IPS-20b (cell line): ENCODE measurements at regions not wholly inside any gene's neighbourhood (a gene's known extent, or its start where the extent isn't known, plus 50 kb on each side); places are given as distances from the start of the nearest gene placed in this dataset.

Experiments used
- H3K27ac ChIP-seq: one replicate; pipeline ENCODE4 v1.5.1; 2013; ENCODE audit warnings: low read length
- H3K27me3 ChIP-seq: 2 replicates; pipeline ENCODE4 v1.6.1; 2013; ENCODE audit warnings: mild to moderate bottlenecking, low read length, inconsistent platforms; ENCODE audit not compliant: insufficient read depth
- H3K36me3 ChIP-seq: 2 replicates; pipeline ENCODE4 v1.6.1; 2013; ENCODE audit warnings: low read depth, mild to moderate bottlenecking, inconsistent platforms, low read length, moderate library complexity; ENCODE audit not compliant: insufficient read depth
- H3K4me1 ChIP-seq: 2 replicates; pipeline ENCODE4 v1.6.1; 2013; ENCODE audit warnings: mild to moderate bottlenecking, control low read depth, inconsistent platforms, low read length, moderate library complexity; ENCODE audit not compliant: insufficient read depth
- H3K4me3 ChIP-seq: 2 replicates; pipeline ENCODE4 v1.5.1; 2013; ENCODE audit warnings: mild to moderate bottlenecking, low read length, inconsistent platforms
- H3K9ac ChIP-seq: 2 replicates; pipeline ENCODE4 v1.6.1; 2013; ENCODE audit warnings: low read depth, mild to moderate bottlenecking, inconsistent platforms, low read length, moderate library complexity
- H3K9me3 ChIP-seq: 2 replicates; pipeline ENCODE4 v1.6.1; 2013; ENCODE audit warnings: mild to moderate bottlenecking, low read depth, low read length, inconsistent platforms; ENCODE audit not compliant: insufficient read depth

DNA sequence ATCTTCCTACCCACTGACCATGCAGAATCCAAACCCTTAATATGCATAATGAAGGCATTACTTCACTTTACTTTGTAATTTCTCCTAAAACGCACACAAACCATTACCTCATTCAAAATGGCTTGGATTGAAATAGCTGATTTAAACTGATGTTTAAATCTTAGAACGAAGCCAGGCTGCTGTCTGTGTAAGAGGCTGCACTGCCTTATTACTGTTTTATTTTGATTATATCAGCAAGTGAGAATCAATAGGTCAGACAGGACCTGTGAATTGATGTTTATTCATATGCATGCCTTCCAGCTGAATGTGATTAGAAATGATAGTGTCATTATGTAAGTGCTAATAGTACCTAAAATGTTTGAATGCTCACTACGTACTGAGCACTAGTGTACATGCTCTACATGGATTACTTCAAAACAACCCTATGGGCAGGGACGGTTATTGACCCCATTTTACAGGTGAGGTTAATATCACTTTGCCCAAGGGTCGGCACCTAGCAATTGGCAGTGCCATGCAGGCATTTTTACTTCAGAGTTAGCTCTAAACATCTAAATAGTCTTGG is 314.2 kb upstream of the CBLB start:
- no peaks in the 10 kb centered on the region for H3K36me3 ChIP-seq
- no peak overlapping the region for H3K9ac ChIP-seq
- no peaks in the 10 kb centered on the region for H3K27me3 ChIP-seq
- no peak overlapping the region for H3K27ac ChIP-seq
- H3K9me3 ChIP-seq, result no peaks in the 10 kb centered on the region
- no peaks in the 10 kb centered on the region for H3K4me1 ChIP-seq
- no peak overlapping the region for H3K4me3 ChIP-seq

DNA sequence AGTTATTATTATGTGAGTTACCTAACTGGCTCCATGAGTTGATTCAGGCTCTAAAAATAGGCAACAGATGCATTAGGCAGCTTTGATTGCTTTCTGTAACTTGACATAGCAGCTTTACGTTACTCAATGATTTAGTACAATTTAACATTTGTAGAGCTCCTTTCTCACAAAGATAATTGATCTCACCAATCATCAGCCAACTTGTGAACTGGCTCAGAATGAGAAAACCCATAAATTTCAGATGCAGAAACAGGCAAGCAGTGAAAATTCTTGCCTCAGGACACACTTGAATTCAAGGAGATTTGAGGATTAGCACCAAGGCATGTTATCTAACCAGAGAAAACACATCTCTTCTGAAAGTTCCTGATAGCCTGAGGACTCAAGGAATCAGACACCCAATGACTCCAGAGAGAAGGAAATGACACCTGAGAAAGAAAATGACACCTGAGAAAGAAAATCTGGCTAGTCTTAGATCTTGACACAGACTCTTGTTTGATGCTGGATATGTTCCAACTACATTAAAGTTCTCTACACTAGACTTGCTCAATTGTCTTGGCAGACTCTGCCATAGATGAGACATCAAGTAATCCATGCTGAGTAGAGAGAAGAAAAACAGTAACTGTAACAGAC is 315.1 kb upstream of the CBLB start:
- Histone ChIP-seq H3K9ac (no peak overlapping the region), H3K9me3 (no peaks in the 10 kb centered on the region), H3K4me1 (no peaks in the 10 kb centered on the region), H3K36me3 (no peaks in the 10 kb centered on the region), H3K27ac (no peak overlapping the region), H3K4me3 (no peak overlapping the region), H3K27me3 (no peaks in the 10 kb centered on the region)

DNA sequence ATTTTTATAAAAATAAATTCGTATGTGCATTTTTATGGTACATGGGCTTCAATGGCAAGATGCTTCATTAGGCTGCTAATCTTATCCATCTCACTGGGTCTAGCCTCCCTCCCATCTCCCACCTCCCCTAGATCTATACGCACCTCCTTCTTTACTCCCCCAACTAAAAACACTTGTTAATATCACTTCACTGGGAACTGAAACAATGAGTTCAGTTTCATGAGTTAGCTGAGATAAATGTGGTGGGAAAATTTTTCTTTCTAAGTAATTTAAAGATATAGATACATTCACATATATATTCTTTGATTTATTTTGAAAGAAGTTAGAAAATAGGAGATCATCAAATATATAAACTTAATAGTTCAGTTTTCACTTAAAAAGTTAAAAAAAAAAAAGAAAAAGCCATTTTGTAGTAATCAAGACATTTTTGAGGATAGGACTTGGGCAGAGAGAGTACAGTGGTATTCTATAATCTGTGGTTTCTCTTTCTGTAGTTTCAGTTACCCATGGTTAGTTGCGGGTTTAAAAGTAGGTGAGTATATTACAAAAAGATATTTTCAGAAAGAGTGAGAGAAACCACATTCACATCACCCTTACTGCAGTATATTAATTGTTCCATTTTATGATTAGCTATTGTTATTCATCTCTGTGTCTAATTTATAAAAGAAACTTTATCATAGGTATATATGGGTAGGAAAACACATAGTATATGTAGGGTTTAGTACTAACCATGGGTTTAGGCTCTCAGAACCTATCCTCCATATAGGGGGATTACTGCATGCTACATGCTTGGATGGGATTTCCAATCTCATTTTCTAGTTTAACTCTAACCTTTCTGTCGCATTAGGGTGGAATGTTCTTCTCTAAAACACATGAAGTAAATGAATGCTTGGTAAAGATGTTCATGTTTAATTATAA is 316.0 kb upstream of the CBLB start:
- Histone ChIP-seq H3K27me3 (no peaks in the 10 kb centered on the region), H3K9me3 (no peaks in the 10 kb centered on the region), H3K4me1 (no peaks in the 10 kb centered on the region), H3K9ac (no peak overlapping the region), H3K4me3 (no peak overlapping the region), H3K27ac (no peak overlapping the region), H3K36me3 (no peaks in the 10 kb centered on the region)

DNA sequence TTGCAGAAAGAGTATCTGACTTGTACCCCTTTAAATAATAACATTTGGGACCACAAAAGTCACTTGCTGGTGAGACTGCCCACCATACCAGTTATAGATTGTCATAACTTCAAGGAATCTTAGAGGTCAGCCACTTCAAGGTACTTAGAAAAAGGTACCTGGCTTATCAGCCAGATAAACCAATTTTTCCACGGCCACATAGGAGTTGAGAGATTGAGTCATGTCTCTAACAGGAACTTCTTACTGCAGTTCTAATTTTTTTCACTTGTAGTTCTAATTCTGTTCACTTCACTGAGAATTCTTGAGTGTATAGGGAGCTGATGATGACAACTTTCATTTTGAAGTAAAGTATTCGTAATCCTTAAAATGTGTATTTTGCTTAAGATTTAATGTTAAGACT is 317.1 kb upstream of the CBLB start:
- Histone ChIP-seq H3K36me3 (no peaks in the 10 kb centered on the region), H3K27me3 (no peaks in the 10 kb centered on the region), H3K4me3 (no peak overlapping the region), H3K9ac (no peak overlapping the region), H3K4me1 (no peaks in the 10 kb centered on the region; the same call in 1 of the 2 replicates), H3K27ac (no peak overlapping the region), H3K9me3 (no peaks in the 10 kb centered on the region)

DNA sequence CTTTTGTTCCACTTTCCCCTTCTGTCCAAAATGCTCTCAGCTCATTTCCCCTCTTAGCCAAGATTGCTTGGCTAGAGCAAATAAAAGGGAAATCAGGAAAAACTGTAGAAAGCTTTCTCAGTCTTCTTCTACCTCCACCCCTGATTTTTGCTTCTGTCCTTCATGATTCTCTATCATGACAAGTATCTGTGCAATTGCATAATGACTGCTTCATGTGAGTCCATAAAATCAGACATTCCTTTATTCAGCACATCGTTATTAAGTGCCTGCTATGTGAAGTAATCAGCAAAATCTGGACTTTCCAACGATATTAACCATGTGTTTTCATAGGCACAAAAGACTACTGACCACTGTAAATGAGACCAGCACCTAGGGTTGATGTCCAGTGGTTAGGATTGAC is 321.5 kb upstream of the CBLB start:
- Histone ChIP-seq H3K4me3 (no peak overlapping the region), H3K9ac (no peak overlapping the region), H3K9me3 (no peaks in the 10 kb centered on the region), H3K27me3 (no peaks in the 10 kb centered on the region), H3K4me1 (no peaks in the 10 kb centered on the region; the same call in 1 of the 2 replicates), H3K27ac (no peak overlapping the region), H3K36me3 (no peaks in the 10 kb centered on the region)

DNA sequence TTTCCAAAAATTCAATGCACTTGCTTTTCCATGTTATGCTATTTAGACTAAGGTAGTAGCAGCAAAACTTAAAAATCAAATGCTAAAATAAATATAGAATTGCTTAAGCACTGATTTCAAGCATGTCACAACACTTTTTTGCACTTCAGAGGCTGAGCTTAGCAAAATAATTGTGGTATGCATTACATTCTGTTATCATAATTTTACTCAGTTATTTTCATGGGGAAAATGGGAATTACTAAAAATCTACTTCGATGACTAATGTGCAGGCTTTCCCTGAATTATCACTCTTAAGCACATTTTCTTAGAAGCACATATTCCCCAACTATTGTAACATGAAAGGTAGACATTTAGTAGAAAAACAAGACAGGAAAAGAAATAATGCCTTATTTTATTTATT is 322.4 kb upstream of the CBLB start:
- Histone ChIP-seq H3K4me1 (no peaks in the 10 kb centered on the region; the same call in 1 of the 2 replicates), H3K9ac (no peak overlapping the region), H3K9me3 (no peaks in the 10 kb centered on the region), H3K27ac (no peak overlapping the region), H3K36me3 (no peaks in the 10 kb centered on the region), H3K4me3 (no peak overlapping the region), H3K27me3 (no peaks in the 10 kb centered on the region)

DNA sequence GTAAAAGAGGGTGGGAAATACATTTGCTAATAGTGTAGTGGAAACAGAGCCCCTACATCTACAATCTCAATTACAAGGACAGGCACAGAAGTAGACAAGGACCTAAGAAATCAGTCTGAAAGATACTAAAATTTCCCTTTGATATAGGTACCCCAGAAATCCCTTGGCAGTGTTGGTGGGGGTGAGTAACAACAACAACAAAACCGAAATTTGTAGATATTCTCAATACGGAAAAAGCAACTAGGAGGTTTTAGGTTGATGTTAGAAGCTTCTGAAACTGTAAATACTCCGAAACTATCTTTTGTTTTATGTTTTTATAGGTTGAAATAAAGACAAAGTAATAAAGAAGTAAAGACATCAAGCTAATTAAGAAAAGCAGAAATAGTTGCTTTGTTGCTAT is 323.1 kb upstream of the CBLB start:
- Histone ChIP-seq H3K4me1 (no peaks in the 10 kb centered on the region; the same call in 1 of the 2 replicates), H3K9ac (no peak overlapping the region), H3K9me3 (no peaks in the 10 kb centered on the region), H3K27me3 (no peaks in the 10 kb centered on the region), H3K4me3 (no peak overlapping the region), H3K27ac (no peak overlapping the region), H3K36me3 (no peaks in the 10 kb centered on the region)

DNA sequence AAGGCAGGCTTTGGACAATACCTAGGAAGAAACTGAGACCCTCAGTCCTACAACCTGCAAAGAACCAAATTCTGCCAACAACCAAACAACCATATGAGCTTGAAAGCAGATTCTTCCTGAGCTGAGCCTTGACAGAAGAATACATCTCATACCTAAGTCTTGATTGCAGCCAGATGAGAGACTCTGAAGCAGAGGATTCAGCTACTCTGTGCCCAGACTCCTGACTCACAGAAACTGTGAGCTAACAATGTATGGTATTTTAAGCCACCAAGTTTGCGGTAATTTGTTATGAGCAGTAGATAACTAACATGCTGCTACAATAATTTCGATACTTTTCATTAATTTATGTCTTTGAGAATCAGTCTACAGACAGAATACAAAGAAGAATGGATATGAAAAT is 325.1 kb upstream of the CBLB start:
- Histone ChIP-seq H3K27me3 (no peaks in the 10 kb centered on the region), H3K9ac (no peak overlapping the region), H3K4me1 (no peaks in the 10 kb centered on the region; the same call in 1 of the 2 replicates), H3K36me3 (no peaks in the 10 kb centered on the region), H3K9me3 (no peaks in the 10 kb centered on the region), H3K27ac (no peak overlapping the region), H3K4me3 (no peak overlapping the region)

DNA sequence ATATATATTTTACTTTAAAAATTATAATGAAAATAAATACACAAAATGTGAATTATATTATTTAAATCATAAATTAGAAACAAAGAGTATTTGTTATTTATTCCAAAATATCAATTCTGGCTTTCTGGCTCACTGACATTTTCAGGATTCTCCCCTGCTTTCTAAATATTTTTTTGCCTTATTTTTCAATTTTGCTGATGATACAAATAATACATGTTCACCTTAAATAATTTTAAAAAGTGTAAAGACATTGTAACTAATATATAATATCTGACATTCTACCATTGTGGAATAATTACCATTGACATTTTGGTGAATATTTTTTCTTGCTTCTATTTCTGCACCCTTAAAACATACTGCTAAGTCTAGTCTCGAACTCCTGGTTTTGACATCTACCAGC is 325.9 kb upstream of the CBLB start:
- Histone ChIP-seq H3K9ac (no peak overlapping the region), H3K9me3 (no peaks in the 10 kb centered on the region), H3K36me3 (no peaks in the 10 kb centered on the region), H3K4me1 (no peaks in the 10 kb centered on the region; the same call in 1 of the 2 replicates), H3K27me3 (no peaks in the 10 kb centered on the region), H3K4me3 (no peak overlapping the region), H3K27ac (no peak overlapping the region)

DNA sequence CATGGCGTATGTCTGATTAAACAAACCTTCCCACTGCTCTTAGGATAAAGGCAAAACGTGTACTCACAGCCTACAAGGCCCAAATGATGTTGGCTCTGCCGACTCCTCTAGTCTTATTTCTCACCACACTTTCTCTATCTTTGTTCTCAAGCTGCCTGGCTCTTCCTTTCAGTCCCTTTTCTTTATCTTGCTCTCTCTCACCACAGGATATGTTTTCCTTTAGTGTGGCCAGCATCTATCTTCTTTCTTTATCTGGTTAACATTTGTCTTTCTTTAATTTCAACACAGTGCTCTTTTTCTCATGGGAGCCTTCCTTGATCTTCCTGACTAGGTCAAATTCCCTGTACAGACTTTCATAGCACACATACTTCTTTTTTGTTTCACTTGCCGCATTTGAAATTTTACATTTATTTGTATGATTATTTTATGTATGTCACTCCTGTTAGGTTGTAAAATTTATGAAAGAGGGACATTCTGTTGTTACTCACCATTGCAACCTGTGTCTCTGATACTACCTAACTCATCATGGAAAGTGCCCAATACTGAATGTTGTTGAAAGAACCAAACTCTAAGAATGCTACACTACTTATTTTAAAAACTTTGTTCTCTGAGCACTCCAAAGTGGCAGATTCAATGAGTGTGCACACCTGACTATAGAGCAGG is 328.9 kb upstream of the CBLB start:
- Histone ChIP-seq H3K9me3 (no peaks in the 10 kb centered on the region), H3K27ac (no peak overlapping the region), H3K27me3 (no peaks in the 10 kb centered on the region), H3K36me3 (no peaks in the 10 kb centered on the region), H3K4me1 (no peaks in the 10 kb centered on the region), H3K4me3 (no peak overlapping the region), H3K9ac (no peak overlapping the region)

DNA sequence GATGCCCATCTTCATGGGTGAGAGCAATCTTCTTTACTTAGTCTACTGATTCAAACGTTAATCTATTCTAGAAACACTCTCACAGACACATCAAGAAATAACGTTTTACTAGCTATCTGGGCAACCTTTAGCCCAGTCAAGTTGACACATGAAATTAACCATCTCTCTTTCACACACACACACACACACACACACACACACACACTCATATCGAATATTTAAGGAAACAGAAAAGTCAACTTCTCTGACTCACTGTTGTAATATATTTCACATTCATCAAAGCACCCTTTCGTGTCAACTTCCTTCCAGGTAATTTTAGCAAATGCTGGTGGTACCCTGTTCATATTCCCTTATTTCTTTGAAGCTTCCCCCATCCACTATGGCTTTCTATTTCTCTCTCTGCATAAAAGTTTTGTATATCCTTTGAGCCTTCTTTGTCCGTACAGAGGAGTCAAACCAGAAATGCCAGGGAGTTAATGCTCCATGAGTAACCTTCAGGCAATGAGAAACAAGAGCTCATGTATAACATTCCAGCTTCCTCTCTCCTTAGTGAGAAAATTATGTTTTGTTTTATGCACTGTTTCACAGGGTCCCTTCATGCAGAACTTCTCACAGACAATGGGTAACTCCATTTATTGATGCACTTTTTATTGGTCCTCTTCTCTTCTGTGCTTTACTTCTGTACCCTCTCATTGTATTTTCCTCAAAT is 335.5 kb upstream of the CBLB start:
- no peaks in the 10 kb centered on the region for H3K36me3 ChIP-seq
- no peak overlapping the region for H3K27ac ChIP-seq
- no peaks in the 10 kb centered on the region for H3K27me3 ChIP-seq
- H3K4me3 ChIP-seq, result no peak overlapping the region
- H3K4me1 ChIP-seq, result peaks cover 5% of the 10 kb centered on the region; the same call in 1 of the 2 replicates
- no peak overlapping the region for H3K9ac ChIP-seq
- peaks cover 8% of the 10 kb centered on the region; the same call in 1 of the 2 replicates for H3K9me3 ChIP-seq
